ENCODE measurements at regions not wholly inside any gene's neighbourhood (a gene's known extent, or its start where the extent isn't known, plus 50 kb on each side); places are given as distances from the start of the nearest gene placed in this dataset.

DNA sequence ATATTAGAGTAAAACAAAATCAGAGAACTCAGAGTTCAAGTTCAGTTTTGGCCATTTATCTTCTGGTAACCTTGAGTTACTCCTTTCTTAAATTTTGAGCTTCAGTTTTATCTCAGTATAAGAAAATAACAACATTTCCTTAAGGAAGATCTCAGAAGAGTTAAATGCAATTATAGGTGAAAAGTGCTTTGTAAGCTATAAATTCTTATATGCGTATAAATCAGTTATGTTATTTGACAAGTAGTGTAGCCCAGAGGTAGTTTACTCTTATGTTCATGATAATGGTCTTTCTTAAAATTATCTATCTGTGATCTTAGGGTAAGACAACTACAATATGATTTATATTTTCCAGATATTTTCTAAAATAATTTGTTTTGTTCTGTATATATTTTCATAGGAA is 89.8 kb downstream of the LHX9 start:
- DNase-seq (no peak), ATAC-seq (no peak)
- TF ChIP-seq CTCF (IDR thresholded peaks at IDR 0.05): no peak
- Histone ChIP-seq H3K4me1 (no peaks in the 10 kb centered on the region), H3K27ac (no peak overlapping the region), H3K27me3 (ENCODE audit: low read depth) (no peaks in the 10 kb centered on the region), H3K36me3 (no peaks in the 10 kb centered on the region), H3K4me3 (no peak overlapping the region), H3K9me3 (peaks cover 4% of the 10 kb centered on the region)
- intact Hi-C loops (cut with DNase I): no loop called here

- Histone ChIP-seq H3K4me3 (no peak overlapping the region), H3K4me1 (no peaks in the 10 kb centered on the region), H3K9me3 (peaks cover 4% of the 10 kb centered on the region), H3K36me3 (no peaks in the 10 kb centered on the region), H3K27ac (no peak overlapping the region), H3K27me3 (ENCODE audit: low read depth) (no peaks in the 10 kb centered on the region)
- ATAC-seq: no peak
- intact Hi-C loops (cut with DNase I): no loop called here
- no peak for DNase-seq
- no peak for TF ChIP-seq CTCF (IDR thresholded peaks at IDR 0.05)
These were observed 90.8 kb downstream of the LHX9 start for GRCh38 chr1:198007687-198008607.

- no peak overlapping the region for H3K4me3 ChIP-seq
- DNase-seq (no peak), ATAC-seq (no peak)
- H3K4me1 ChIP-seq: no peaks in the 10 kb centered on the region
- H3K27me3 ChIP-seq (ENCODE audit: low read depth): no peaks in the 10 kb centered on the region
- H3K9me3 ChIP-seq: peaks cover under 1% of the 10 kb centered on the region
- TF ChIP-seq CTCF (IDR thresholded peaks at IDR 0.05): no peak
- H3K27ac ChIP-seq: no peak overlapping the region
- no peaks in the 10 kb centered on the region for H3K36me3 ChIP-seq
- intact Hi-C loops (cut with DNase I): no loop called here
These were observed 97.2 kb downstream of the LHX9 start for GRCh38 chr1:198014355-198014754.

GRCh38 chr1:198015309-198015708 is 98.1 kb downstream of the LHX9 start:
- no peak overlapping the region for H3K27ac ChIP-seq
- DNase-seq: no peak
- no peak for ATAC-seq
- H3K4me1 ChIP-seq: no peaks in the 10 kb centered on the region
- no peak for TF ChIP-seq CTCF (IDR thresholded peaks at IDR 0.05)
- H3K9me3 ChIP-seq: no peaks in the 10 kb centered on the region
- H3K36me3 ChIP-seq: no peaks in the 10 kb centered on the region
- no peaks in the 10 kb centered on the region for H3K27me3 ChIP-seq (ENCODE audit: low read depth)
- H3K4me3 ChIP-seq: no peak overlapping the region
- intact Hi-C loops (cut with DNase I): no loop called here

DNA sequence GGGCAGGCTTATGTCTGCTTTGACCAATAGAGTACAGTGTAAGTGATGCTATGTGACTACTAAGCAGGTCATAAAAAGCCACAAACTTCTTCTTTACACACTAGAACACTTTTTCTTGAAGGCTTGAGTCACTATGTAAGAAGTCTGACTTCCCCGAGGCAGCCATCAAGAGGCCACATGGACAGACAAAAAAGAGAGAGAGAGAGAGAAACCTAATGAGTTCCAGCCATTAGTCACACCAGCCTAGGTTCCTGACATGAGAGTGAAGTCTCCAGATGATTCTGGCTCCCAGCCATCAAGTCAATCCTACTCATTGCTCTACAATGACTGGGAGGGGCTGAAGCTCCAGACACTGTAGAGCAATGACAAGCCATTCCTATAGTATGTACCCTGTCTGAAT is 101.4 kb downstream of the LHX9 start:
- DNase-seq (no peak), ATAC-seq (no peak)
- no peak overlapping the region for H3K27ac ChIP-seq
- no peaks in the 10 kb centered on the region for H3K27me3 ChIP-seq (ENCODE audit: low read depth)
- intact Hi-C loops (cut with DNase I): no loop called here
- no peaks in the 10 kb centered on the region for H3K9me3 ChIP-seq
- H3K4me3 ChIP-seq: no peak overlapping the region
- TF ChIP-seq CTCF (IDR thresholded peaks at IDR 0.05): no peak
- H3K36me3 ChIP-seq: no peaks in the 10 kb centered on the region
- no peaks in the 10 kb centered on the region for H3K4me1 ChIP-seq
